C4-2B (cell line): ENCODE measurements at regions not wholly inside any gene's neighbourhood (a gene's known extent, or its start where the extent isn't known, plus 50 kb on each side); places are given as distances from the start of the nearest gene placed in this dataset.

ENCODE experiments used
- H3K27ac ChIP-seq: fragments of 450-650 bp; 2 replicates; pipeline ENCODE4 v1.5.1; 2017
- ZFX ChIP-seq: fragments of 450-650 bp; IDR thresholded peaks from 2 replicates; pipeline ENCODE4 v1.6.1; 2017
- TF ChIP-seq, protein P1 (sequence below): fragments of 450-650 bp; conservative IDR thresholded peaks from 2 replicates; pipeline ENCODE4 v1.5.1; 2017; ENCODE audit warnings: mild to moderate bottlenecking

DNA sequence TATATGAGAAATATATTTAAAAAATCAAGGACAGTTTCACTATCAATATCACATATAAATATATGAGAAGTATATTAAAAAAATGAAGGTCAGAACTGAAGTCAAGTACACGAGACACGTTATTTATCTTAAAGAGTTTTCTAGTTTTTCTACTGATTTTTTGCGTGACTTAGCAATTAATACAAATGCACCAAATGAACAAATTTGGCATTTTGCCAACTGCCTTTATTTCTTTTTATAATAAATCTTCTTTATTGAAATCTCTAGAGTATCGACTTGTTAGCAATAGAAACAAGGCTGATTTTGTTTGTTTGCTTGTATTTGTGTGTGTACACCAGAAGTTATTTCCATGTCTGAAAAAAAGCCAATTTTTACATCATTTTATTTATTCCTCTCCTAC, 1684.7 kb upstream of the RAG2 start:
- TF ChIP-seq ZFX: no peak
- TF ChIP-seq, protein P1, sequence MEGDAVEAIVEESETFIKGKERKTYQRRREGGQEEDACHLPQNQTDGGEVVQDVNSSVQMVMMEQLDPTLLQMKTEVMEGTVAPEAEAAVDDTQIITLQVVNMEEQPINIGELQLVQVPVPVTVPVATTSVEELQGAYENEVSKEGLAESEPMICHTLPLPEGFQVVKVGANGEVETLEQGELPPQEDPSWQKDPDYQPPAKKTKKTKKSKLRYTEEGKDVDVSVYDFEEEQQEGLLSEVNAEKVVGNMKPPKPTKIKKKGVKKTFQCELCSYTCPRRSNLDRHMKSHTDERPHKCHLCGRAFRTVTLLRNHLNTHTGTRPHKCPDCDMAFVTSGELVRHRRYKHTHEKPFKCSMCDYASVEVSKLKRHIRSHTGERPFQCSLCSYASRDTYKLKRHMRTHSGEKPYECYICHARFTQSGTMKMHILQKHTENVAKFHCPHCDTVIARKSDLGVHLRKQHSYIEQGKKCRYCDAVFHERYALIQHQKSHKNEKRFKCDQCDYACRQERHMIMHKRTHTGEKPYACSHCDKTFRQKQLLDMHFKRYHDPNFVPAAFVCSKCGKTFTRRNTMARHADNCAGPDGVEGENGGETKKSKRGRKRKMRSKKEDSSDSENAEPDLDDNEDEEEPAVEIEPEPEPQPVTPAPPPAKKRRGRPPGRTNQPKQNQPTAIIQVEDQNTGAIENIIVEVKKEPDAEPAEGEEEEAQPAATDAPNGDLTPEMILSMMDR: no peak

DNA sequence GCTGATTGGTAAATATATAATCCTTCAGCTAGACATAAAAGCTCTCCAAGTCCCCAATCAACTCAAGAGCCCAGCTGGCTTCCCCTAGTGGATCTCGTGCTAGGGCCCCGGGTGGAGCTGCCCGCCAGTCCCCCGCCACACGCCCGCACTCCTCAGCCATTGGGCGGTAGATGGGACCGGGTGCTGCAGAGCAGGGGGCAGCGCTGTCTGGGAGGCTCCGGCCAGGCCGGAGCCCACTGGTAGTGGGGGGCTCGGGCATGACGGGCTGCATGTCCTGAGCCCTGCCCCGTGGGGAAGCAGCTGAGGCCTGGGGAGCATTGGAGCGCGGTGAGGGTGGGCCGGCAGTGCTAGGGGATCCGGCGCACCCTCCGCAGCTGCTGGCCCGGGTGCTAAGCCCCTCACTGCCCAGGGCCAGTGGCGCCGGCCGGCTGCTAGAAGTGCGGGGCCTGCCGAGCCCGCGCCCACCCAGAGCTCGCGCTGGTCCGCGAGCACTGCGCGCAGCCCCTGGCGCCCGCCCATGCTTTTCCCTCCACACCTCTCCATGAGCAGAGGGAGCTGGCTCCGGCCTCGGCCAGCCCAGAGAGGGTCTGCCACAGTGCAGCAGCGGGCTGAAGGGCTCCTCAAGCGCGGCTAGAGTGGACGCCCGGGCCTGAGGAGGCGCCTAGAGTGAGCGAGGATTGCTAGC, 1680.6 kb upstream of the RAG2 start:
- TF ChIP-seq ZFX: no peak
- TF ChIP-seq, protein P1: no peak
- no peak overlapping the region for H3K27ac ChIP-seq

More for the DNA sequence above, 1684.7 kb upstream of the RAG2 start:
- no peak overlapping the region for H3K27ac ChIP-seq

DNA sequence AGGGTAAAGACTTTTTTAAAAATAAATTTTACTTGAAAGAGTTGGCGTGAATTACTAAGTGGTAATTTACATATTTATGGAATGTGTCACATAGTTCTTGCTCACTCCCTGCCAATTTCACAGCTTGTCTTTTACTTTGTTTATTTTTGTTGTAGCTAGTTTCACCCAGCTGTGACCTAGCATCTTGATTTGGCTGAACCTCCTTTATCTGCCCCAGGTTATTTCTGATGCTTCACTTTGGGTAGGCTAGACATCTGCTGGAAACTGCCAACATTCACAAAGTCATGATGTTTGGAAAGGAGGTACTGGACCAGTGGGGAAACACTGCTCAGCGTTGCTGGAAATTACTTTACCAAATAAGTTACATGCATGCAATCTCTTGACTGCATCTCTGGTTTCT, 1676.0 kb upstream of the RAG2 start:
- TF ChIP-seq, protein P1: no peak
- TF ChIP-seq ZFX: no peak
- no peak overlapping the region for H3K27ac ChIP-seq

DNA sequence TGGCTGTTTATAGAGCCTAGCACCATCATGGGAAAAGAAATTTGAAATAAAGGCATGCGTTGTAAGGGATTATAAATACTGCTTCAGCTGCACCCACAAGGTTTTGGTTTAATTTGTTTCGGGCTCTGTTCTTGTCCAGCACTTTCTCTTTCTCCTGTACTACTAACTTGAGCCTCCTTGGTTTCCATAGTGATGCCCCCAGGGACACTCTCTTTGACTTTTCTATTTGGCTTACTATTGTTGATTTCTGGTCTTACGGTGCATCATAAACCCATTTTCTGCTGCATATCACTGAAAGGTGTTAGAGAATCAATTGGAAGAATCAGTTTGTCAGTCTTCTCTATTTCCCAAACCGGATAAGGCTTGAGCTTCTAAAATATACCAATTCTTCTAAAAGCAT, 1674.3 kb upstream of the RAG2 start:
- TF ChIP-seq, protein P1: no peak
- TF ChIP-seq ZFX: no peak

DNA sequence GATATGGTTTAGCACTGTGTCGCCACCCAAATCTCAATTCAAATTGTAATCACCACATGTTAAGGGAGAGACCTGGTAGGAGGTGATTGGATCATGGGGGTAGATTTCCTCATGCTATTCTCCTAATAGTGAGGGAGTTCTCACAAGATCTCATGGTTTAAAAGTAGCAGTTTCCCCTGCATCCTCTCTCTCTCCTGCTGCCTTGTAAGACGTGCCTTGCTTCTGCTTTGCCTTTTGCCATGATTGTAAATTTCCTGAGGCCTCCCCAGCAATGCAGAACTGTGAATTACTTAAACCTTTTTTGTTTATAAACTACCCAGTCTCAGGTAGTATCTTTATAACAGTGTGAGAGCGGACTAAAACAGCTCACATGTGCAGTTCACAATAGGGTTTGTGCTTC, 1668.7 kb upstream of the RAG2 start:
- H3K27ac ChIP-seq: no peak overlapping the region
- no peak for TF ChIP-seq ZFX
- TF ChIP-seq, protein P1: no peak

More for the DNA sequence above, 1674.3 kb upstream of the RAG2 start:
- H3K27ac ChIP-seq: no peak overlapping the region

DNA sequence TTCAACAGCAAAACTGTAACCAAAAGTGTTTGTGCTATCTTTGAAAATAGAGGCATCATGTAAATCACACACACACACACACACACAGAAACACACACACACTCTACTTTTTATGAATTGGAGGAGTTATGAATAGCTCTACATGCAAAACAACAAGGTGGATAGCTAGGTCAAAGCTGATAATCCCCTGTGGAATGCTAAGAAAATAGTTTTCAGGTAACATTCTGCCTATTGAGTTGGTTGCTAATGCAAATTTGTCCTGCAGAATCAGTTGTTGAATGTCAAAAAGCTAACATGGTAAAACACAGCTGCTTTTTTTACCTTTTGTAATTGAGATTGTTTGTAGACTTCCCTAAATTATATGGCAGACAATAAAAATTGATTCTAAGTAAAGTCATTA, 1658.4 kb upstream of the RAG2 start:
- no peak for TF ChIP-seq ZFX
- TF ChIP-seq, protein P1: no peak
- H3K27ac ChIP-seq: no peak overlapping the region

DNA sequence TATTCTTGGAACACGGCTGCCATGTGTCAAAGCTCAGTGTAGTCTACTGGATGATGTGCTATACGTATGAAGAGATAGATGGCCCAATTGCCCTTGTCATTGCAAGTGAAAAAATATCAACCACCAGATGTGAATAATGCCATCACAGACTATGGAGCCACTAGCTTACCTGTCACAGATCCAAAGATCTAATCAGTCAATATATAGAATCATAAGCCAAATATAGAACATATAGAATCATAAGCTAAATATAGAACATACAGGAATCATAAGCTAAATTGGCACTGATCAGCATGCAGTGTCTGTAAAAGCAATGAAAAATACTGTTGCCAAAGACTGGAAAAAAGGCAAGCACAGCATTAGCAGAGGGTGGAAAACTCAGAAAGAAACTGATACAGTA, 1656.9 kb upstream of the RAG2 start:
- H3K27ac ChIP-seq: no peak overlapping the region
- TF ChIP-seq, protein P1: no peak
- no peak for TF ChIP-seq ZFX
